A673 (cell line): ENCODE measurements at regions not wholly inside any gene's neighbourhood (a gene's known extent, or its start where the extent isn't known, plus 50 kb on each side); places are given as distances from the start of the nearest gene placed in this dataset.

Experiments used
- BruUV-seq: library from RNA; stranded (reverse); fragments of 400-500 nt; replicated peaks from 2 replicates; lab custom pipeline; 2021; lab: Mats Ljungman, UMichigan
- CTCF ChIA-PET: fragments of 300-600 bp; sonication (Branson Sonifier 250); formaldehyde crosslinking; loops from one replicate; lab custom pipeline; 2022; ENCODE audit warnings: antibody characterized with exemption; lab: Charles Lee
- POLR2A ChIA-PET: fragments of 300-600 bp; sonication (Branson Sonifier 250); formaldehyde crosslinking; loops from one replicate; lab custom pipeline; 2022; ENCODE audit warnings: antibody characterized with exemption; ENCODE audit not compliant: low non-redundant PET; lab: Charles Lee
- DNase-seq: peaks from one replicate; pipeline ENCODE4 v3.0.0-alpha.2; 2015; ENCODE audit warnings: low spot score
- H3K27ac ChIP-seq: fragments of 200-600 bp; sonication (generic); 2 replicates; pipeline ENCODE4 v1.5.1; 2016; ENCODE audit warnings: mixed run types, low read depth, mild to moderate bottlenecking, mixed read lengths, antibody characterized with exemption, low read length; ENCODE audit not compliant: poor library complexity, severe bottlenecking
- H3K27me3 ChIP-seq: fragments of 200-600 bp; sonication (generic); replicated peaks from 2 replicates; pipeline ENCODE4 v1.6.1; 2017; ENCODE audit warnings: mixed run types, low read depth, mild to moderate bottlenecking, mixed read lengths, antibody characterized with exemption, low read length; ENCODE audit not compliant: insufficient read depth, poor library complexity
- H3K36me3 ChIP-seq: fragments of 200-600 bp; sonication (generic); 2 replicates; pipeline ENCODE4 v1.6.1; 2016; ENCODE audit warnings: mixed run types, mild to moderate bottlenecking, mixed read lengths, antibody characterized with exemption, low read length; ENCODE audit not compliant: insufficient read depth, poor library complexity, severe bottlenecking
- H3K4me1 ChIP-seq: fragments of 200-600 bp; sonication (generic); 2 replicates; pipeline ENCODE4 v1.6.1; 2017; ENCODE audit warnings: mixed run types, mild to moderate bottlenecking, mixed read lengths, antibody characterized with exemption, low read length; ENCODE audit not compliant: insufficient read depth, poor library complexity, severe bottlenecking
- H3K4me3 ChIP-seq: fragments of 200-600 bp; sonication (generic); 2 replicates; pipeline ENCODE4 v1.5.1; 2016; ENCODE audit warnings: low read depth, mixed run types, mild to moderate bottlenecking, mixed read lengths, low read length; ENCODE audit not compliant: poor library complexity, severe bottlenecking
- H3K9me3 ChIP-seq: fragments of 200-600 bp; sonication (generic); 2 replicates; pipeline ENCODE4 v1.6.1; 2016; ENCODE audit warnings: mixed run types, low read depth, mild to moderate bottlenecking, mixed read lengths, antibody characterized with exemption, low read length; ENCODE audit not compliant: poor library complexity, severe bottlenecking
- EZH2 ChIP-seq: fragments of 200-600 bp; sonication (generic); IDR thresholded peaks from 2 replicates; pipeline ENCODE4 v1.6.1; 2017; ENCODE audit warnings: borderline replicate concordance, low read depth, mild to moderate bottlenecking, mixed read lengths, antibody characterized with exemption, low read length; ENCODE audit not compliant: poor library complexity, severe bottlenecking
- intact Hi-C: fragments of 100-400 bp; cut with micrococcal nuclease; formaldehyde crosslinking; loops from one replicate; pipeline ENCODE4 v1.10.0; 2022; ENCODE audit not compliant: unreplicated experiment
- TF ChIP-seq, protein P1 (sequence below): fragments of 300-800, 200-600 bp; sonication (generic); conservative IDR thresholded peaks from 2 replicates; pipeline ENCODE4 v1.5.1; 2017; ENCODE audit warnings: low read depth, mild to moderate bottlenecking, antibody characterized with exemption, low read length, moderate library complexity, mixed read lengths

DNA sequence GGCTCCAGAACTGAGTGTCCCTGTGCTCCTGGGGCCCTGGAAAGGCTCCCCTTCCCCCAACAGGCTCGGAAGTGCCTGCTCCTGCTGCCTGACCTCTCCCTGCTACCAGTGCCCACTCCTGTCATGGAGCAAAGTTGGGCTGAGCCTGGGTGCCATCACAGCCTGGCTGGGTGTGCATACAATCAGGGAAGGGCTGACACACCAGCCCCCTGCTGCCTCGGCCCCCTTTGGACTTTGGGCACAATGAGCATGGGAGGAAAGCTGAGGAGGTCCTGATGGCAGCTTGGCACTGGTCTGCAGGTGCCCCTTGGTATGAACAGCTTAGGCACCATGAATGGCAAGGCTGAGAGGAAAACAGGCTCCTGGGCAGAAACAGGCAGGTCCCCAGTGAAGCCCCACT is 405.0 kb downstream of the PID1 start:
- TF ChIP-seq, protein P1, sequence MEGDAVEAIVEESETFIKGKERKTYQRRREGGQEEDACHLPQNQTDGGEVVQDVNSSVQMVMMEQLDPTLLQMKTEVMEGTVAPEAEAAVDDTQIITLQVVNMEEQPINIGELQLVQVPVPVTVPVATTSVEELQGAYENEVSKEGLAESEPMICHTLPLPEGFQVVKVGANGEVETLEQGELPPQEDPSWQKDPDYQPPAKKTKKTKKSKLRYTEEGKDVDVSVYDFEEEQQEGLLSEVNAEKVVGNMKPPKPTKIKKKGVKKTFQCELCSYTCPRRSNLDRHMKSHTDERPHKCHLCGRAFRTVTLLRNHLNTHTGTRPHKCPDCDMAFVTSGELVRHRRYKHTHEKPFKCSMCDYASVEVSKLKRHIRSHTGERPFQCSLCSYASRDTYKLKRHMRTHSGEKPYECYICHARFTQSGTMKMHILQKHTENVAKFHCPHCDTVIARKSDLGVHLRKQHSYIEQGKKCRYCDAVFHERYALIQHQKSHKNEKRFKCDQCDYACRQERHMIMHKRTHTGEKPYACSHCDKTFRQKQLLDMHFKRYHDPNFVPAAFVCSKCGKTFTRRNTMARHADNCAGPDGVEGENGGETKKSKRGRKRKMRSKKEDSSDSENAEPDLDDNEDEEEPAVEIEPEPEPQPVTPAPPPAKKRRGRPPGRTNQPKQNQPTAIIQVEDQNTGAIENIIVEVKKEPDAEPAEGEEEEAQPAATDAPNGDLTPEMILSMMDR, result no peak
- TF ChIP-seq EZH2, result no peak
- Histone ChIP-seq H3K9me3 (peaks cover 12% of the 10 kb centered on the region), H3K4me1 (no peaks in the 10 kb centered on the region), H3K36me3 (no peaks in the 10 kb centered on the region), H3K4me3 (no peak overlapping the region), H3K27ac (no peak overlapping the region), H3K27me3 (no peaks in the 10 kb centered on the region)
- ChIA-PET CTCF (no interaction called here), POLR2A (no interaction called here)
- no peak for DNase-seq
- intact Hi-C loops, result no loop called here
- BruUV-seq, result no TSS peak

- intact Hi-C loops, result no loop called here
- no peak overlapping the region for H3K4me3 ChIP-seq
- H3K27ac ChIP-seq, result no peak overlapping the region
- ChIA-PET POLR2A (no interaction called here), CTCF (no interaction called here)
- no peaks in the 10 kb centered on the region for H3K36me3 ChIP-seq
- H3K4me1 ChIP-seq, result no peaks in the 10 kb centered on the region
- no TSS peak for BruUV-seq
- H3K9me3 ChIP-seq, result peaks cover 12% of the 10 kb centered on the region
- DNase-seq, result peak; percentile 22
- TF ChIP-seq, protein P1, result no peak
- TF ChIP-seq EZH2, result no peak
- no peaks in the 10 kb centered on the region for H3K27me3 ChIP-seq
These were observed 407.0 kb downstream of the PID1 start for GRCh38 chr2:228864131-228864530.

DNA sequence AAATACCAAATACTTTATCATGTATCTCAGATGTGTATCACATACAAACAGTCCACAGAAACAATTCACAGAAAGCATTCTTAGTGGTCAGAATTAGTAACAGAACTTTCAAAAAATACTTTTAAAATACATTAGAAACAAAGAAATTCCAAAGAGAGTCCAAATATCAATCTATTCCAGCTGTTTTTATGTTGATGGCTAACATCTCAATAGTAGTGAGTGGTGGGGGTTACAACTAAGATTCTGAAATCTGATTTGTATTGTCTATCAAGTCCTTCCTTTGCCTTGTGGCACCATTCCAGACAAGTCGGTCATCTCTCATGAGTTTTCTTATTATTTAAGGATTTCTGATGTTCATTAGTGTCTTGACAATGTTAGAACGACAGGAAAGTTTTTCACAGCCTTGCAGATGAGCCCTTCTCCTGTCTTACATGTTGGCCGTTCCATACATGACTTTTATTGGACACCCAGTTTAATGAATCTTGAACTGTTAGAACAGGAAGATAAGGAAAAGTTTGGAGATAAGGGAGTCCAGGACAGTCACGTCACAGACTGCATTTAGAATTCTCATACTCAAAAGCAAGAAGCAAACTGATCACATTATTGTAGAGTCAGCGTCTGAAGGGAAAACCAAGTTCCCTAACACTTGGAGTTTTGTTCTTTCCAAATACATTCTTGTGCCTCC is 410.3 kb downstream of the PID1 start:
- intact Hi-C loops, result no loop called here
- no peaks in the 10 kb centered on the region for H3K36me3 ChIP-seq
- H3K4me3 ChIP-seq, result no peak overlapping the region
- no peaks in the 10 kb centered on the region for H3K9me3 ChIP-seq
- BruUV-seq, result no TSS peak
- DNase-seq, result no peak
- ChIA-PET POLR2A (no interaction called here), CTCF (no interaction called here)
- no peaks in the 10 kb centered on the region for H3K4me1 ChIP-seq
- H3K27ac ChIP-seq, result no peak overlapping the region
- TF ChIP-seq, protein P1, result no peak
- no peak for TF ChIP-seq EZH2
- no peaks in the 10 kb centered on the region for H3K27me3 ChIP-seq
